PC-9 (cell line): ENCODE measurements at regions not wholly inside any gene's neighbourhood (a gene's known extent, or its start where the extent isn't known, plus 50 kb on each side); places are given as distances from the start of the nearest gene placed in this dataset.

Experiments
- BruUV-seq: library from RNA; stranded (reverse); fragments of 400-500 nt; replicated peaks from 2 replicates; lab custom pipeline; 2021; lab: Mats Ljungman, UMichigan
- CTCF ChIA-PET: fragments of 300-600 bp; sonication (Branson Sonifier 250); formaldehyde crosslinking; loops from one replicate; lab custom pipeline; 2022; ENCODE audit warnings: antibody characterized with exemption; lab: Charles Lee
- POLR2A ChIA-PET: fragments of 300-600 bp; sonication (Branson Sonifier 250); formaldehyde crosslinking; loops from one replicate; lab custom pipeline; 2022; ENCODE audit warnings: antibody characterized with exemption; ENCODE audit not compliant: unreplicated experiment; lab: Charles Lee
- DNase-seq, 2 experiments: peaks; one replicate each; pipeline versions ENCODE4 v3.0.0 to v3.0.0-alpha.2; 2015 to 2022; ENCODE audit warnings: mixed read lengths in 1 of 2
- H2AFZ ChIP-seq: fragments of 200-600 bp; sonication (generic); 2 replicates; pipeline ENCODE4 v1.8.1; 2017; ENCODE audit warnings: antibody characterized with exemption
- H3F3A ChIP-seq: fragments of 200-600 bp; sonication (generic); 2 replicates; pipeline ENCODE4 v1.8.1; 2017; ENCODE audit warnings: antibody characterized with exemption, mild to moderate bottlenecking, low read depth; ENCODE audit not compliant: insufficient read depth
- H3K27ac ChIP-seq: fragments of 200-600 bp; sonication (generic); 2 replicates; pipeline ENCODE4 v1.6.1; 2016; ENCODE audit warnings: mixed run types
- H3K27me3 ChIP-seq: fragments of 200-600 bp; sonication (generic); 2 replicates; pipeline ENCODE4 v1.6.1; 2016; ENCODE audit warnings: low read depth, mixed run types; ENCODE audit not compliant: insufficient read depth
- H3K36me3 ChIP-seq: fragments of 200-600 bp; sonication (generic); 2 replicates; pipeline ENCODE4 v1.6.1; 2016; ENCODE audit warnings: low read depth, mixed run types
- H3K4me1 ChIP-seq: fragments of 200-600 bp; sonication (generic); replicated peaks from 2 replicates; pipeline ENCODE4 v1.6.1; 2016; ENCODE audit warnings: mixed run types; ENCODE audit not compliant: insufficient read depth
- H3K4me2 ChIP-seq: fragments of 200-600 bp; sonication (generic); 2 replicates; pipeline ENCODE4 v1.6.1; 2017; ENCODE audit warnings: mixed run types
- H3K4me3 ChIP-seq: fragments of 200-600 bp; sonication (generic); 2 replicates; pipeline ENCODE4 v1.6.1; 2016; ENCODE audit warnings: mixed run types
- H3K79me2 ChIP-seq: fragments of 200-600 bp; sonication (generic); 2 replicates; pipeline ENCODE4 v1.6.1; 2017; ENCODE audit warnings: low read depth, mixed run types
- H3K9me2 ChIP-seq: fragments of 200-600 bp; sonication (generic); 2 replicates; pipeline ENCODE4 v1.8.1; 2017; ENCODE audit warnings: mild to moderate bottlenecking; ENCODE audit not compliant: insufficient read depth
- H3K9me3 ChIP-seq: fragments of 200-600 bp; sonication (generic); 2 replicates; pipeline ENCODE4 v1.8.1; 2016; ENCODE audit warnings: low read depth; ENCODE audit not compliant: insufficient read depth
- H4K20me1 ChIP-seq: fragments of 200-600 bp; sonication (generic); 2 replicates; pipeline ENCODE4 v1.8.1; 2017; ENCODE audit not compliant: insufficient read depth
- CTCF ChIP-seq: fragments of 200-600 bp; sonication (generic); conservative IDR thresholded peaks from 2 replicates; pipeline ENCODE4 v1.6.1; 2017; ENCODE audit warnings: mixed run types, antibody characterized with exemption, mild to moderate bottlenecking, moderate library complexity
- EZH2 ChIP-seq: fragments of 200-600 bp; sonication (generic); IDR thresholded peaks from 2 replicates; pipeline ENCODE4 v1.8.0; 2017; ENCODE audit warnings: antibody characterized with exemption, low read depth
- intact Hi-C: fragments of 100-400 bp; cut with micrococcal nuclease; formaldehyde crosslinking; loops from one replicate; pipeline ENCODE4 v1.10.0; 2022; ENCODE audit not compliant: unreplicated experiment

GRCh38 chr13:63900406-63900805, 2484.8 kb upstream of the PCDH20 start:
- no peaks in the 10 kb centered on the region for H3K36me3 ChIP-seq
- no peaks in the 10 kb centered on the region for H3K9me3 ChIP-seq
- no peaks in the 10 kb centered on the region for H3F3A ChIP-seq
- H3K4me2 ChIP-seq, result no peak overlapping the region
- H3K27me3 ChIP-seq, result no peaks in the 10 kb centered on the region
- H2AFZ ChIP-seq, result no peak overlapping the region
- POLR2A ChIA-PET, result no interaction called here
- CTCF ChIA-PET, result no interaction called here
- no peak overlapping the region for H3K4me3 ChIP-seq
- no peak for DNase-seq
- no TSS peak for BruUV-seq
- no peaks in the 10 kb centered on the region for H3K79me2 ChIP-seq
- no peak overlapping the region for H3K27ac ChIP-seq
- no peaks in the 10 kb centered on the region for H4K20me1 ChIP-seq
- TF ChIP-seq CTCF, result no peak
- no peak for TF ChIP-seq EZH2
- intact Hi-C loops, result no loop called here
- no peaks in the 10 kb centered on the region for H3K9me2 ChIP-seq
- no peaks in the 10 kb centered on the region for H3K4me1 ChIP-seq

- no peaks in the 10 kb centered on the region for H4K20me1 ChIP-seq
- POLR2A ChIA-PET, result no interaction called here
- no peaks in the 10 kb centered on the region for H3K36me3 ChIP-seq
- no peak overlapping the region for H2AFZ ChIP-seq
- no peak overlapping the region for H3K4me3 ChIP-seq
- H3F3A ChIP-seq, result no peaks in the 10 kb centered on the region
- CTCF ChIA-PET, result no interaction called here
- no peaks in the 10 kb centered on the region for H3K27me3 ChIP-seq
- H3K9me3 ChIP-seq, result no peaks in the 10 kb centered on the region
- no peaks in the 10 kb centered on the region for H3K79me2 ChIP-seq
- intact Hi-C loops, result no loop called here
- no TSS peak for BruUV-seq
- no peak for DNase-seq
- TF ChIP-seq EZH2, result no peak
- TF ChIP-seq CTCF, result no peak
- no peak overlapping the region for H3K4me2 ChIP-seq
- no peak overlapping the region for H3K27ac ChIP-seq
- no peaks in the 10 kb centered on the region for H3K4me1 ChIP-seq
- H3K9me2 ChIP-seq, result no peaks in the 10 kb centered on the region
These were observed 2480.7 kb upstream of the PCDH20 start for GRCh38 chr13:63896321-63896720.

GRCh38 chr13:63882052-63882451, 2466.4 kb upstream of the PCDH20 start:
- no peak overlapping the region for H3K4me2 ChIP-seq
- H3K27ac ChIP-seq, result no peak overlapping the region
- H3K4me1 ChIP-seq, result no peaks in the 10 kb centered on the region
- ChIA-PET CTCF (no interaction called here), POLR2A (no interaction called here)
- no peaks in the 10 kb centered on the region for H3K27me3 ChIP-seq
- no TSS peak for BruUV-seq
- no peaks in the 10 kb centered on the region for H3K79me2 ChIP-seq
- no peaks in the 10 kb centered on the region for H3K9me2 ChIP-seq
- no peaks in the 10 kb centered on the region for H3K36me3 ChIP-seq
- TF ChIP-seq CTCF (no peak), EZH2 (no peak)
- H3K9me3 ChIP-seq, result no peaks in the 10 kb centered on the region
- DNase-seq, result no peak
- no peaks in the 10 kb centered on the region for H4K20me1 ChIP-seq
- intact Hi-C loops, result no loop called here
- H2AFZ ChIP-seq, result no peak overlapping the region
- no peak overlapping the region for H3K4me3 ChIP-seq
- no peaks in the 10 kb centered on the region for H3F3A ChIP-seq
